22Rv1 (cell line): ENCODE measurements at regions not wholly inside any gene's neighbourhood (a gene's known extent, or its start where the extent isn't known, plus 50 kb on each side); places are given as distances from the start of the nearest gene placed in this dataset.

Experiments used
- H3K27ac ChIP-seq: fragments of 450-650 bp; 2 replicates; pipeline ENCODE4 v1.5.1; 2017
- ZFX ChIP-seq: fragments of 450-650 bp; IDR thresholded peaks from 2 replicates; pipeline ENCODE4 v1.6.1; 2017; ENCODE audit warnings: antibody characterized with exemption, borderline replicate concordance
- TF ChIP-seq, protein P1 (sequence below): fragments of 450-650 bp; IDR thresholded peaks from 2 replicates; pipeline ENCODE4 v1.5.1; 2017; ENCODE audit warnings: mild to moderate bottlenecking

DNA sequence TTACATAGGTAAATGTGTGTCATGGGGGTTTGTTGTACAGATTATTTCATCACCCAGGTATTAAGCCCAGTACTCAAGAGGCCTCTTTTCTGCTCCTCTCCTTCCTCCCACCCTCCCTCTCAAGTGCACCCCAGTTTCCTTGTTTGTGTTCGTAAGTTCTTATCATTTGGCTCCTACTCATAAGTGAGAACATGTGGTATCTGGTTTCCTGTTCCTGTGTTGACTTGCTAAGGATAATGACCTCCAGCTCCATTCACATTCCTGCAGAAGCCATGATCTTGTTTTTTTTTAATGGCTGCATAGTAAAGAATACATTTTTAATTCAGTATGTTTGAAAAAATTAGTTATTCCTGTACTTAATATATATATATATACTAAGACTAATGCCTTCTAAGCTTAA is 107.7 kb downstream of the CLDN17 start:
- TF ChIP-seq, protein P1, sequence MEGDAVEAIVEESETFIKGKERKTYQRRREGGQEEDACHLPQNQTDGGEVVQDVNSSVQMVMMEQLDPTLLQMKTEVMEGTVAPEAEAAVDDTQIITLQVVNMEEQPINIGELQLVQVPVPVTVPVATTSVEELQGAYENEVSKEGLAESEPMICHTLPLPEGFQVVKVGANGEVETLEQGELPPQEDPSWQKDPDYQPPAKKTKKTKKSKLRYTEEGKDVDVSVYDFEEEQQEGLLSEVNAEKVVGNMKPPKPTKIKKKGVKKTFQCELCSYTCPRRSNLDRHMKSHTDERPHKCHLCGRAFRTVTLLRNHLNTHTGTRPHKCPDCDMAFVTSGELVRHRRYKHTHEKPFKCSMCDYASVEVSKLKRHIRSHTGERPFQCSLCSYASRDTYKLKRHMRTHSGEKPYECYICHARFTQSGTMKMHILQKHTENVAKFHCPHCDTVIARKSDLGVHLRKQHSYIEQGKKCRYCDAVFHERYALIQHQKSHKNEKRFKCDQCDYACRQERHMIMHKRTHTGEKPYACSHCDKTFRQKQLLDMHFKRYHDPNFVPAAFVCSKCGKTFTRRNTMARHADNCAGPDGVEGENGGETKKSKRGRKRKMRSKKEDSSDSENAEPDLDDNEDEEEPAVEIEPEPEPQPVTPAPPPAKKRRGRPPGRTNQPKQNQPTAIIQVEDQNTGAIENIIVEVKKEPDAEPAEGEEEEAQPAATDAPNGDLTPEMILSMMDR = no peak
- TF ChIP-seq ZFX = no peak
- no peak overlapping the region for H3K27ac ChIP-seq

DNA sequence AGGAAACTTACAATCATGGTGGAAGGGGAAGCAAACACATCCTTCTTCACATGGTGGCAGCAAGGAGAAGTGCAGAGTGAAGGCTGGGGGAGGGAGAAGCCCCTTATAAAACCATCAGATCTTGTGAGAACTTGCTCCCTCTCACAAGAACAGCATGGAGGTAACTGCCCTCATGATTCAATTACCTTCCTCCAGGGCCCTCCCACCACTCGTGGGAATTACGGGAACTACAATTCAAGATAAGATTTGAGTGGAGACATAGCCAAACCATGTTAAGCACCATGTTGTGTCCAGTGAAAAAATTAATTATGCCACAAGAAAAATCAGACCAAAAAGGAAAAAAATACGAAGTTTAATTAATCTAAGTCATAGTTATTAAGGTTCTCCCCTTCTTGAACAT is 109.5 kb downstream of the CLDN17 start:
- TF ChIP-seq ZFX = no peak
- TF ChIP-seq, protein P1 = no peak

DNA sequence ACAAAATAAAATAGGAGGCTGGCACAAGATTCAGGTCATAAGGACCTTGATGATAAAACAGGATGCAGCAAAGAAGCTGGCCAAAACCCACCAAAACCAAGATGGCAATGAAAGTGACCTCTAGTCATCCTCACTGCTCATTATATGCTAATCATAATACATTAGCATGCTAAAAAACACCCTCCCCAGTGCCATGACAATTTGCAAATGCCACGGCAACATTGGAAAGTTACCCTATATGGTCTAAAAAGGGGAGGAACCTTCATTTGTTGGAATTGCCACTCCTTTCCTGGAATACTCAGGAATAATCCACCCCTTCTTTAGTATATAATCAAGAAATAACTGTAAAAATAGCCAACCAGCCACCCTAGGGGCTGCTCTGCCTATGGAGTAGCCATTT is 108.8 kb upstream of the GRIK1 start:
- no peak overlapping the region for H3K27ac ChIP-seq
- TF ChIP-seq ZFX = no peak
- TF ChIP-seq, protein P1 = no peak

More for the DNA sequence above, 109.5 kb downstream of the CLDN17 start:
- H3K27ac ChIP-seq = no peak overlapping the region

DNA sequence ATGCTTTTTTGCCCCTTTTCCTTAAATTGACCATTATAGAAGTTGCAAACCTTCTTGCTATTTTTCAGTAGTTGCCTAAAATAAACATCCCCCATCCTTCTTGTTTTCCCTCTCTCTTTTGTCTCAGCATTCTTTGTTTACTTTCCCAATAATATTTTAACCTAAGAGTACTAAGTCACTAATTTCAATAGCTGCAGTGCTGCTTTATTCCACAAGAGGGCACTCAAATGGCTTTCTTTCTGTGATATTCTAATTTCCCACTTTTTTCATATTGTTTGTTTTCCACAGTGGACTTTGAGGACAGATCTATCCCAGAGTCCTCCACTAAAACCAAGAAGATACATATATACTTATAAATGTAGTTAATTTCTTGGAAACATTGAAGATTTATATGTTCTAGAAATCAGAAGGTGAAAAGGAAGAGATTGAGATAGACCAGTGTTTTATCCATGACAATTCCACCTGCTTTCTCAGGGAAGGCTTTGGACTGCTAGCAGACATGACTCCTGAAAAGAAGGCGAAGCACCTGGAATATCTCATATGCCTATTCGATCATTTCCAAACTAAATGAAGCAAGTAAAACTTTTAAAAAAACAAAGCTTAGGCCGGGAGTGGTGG is 104.8 kb upstream of the GRIK1 start:
- TF ChIP-seq, protein P1 = peak; percentile 90
- no peak for TF ChIP-seq ZFX
- no peak overlapping the region for H3K27ac ChIP-seq

DNA sequence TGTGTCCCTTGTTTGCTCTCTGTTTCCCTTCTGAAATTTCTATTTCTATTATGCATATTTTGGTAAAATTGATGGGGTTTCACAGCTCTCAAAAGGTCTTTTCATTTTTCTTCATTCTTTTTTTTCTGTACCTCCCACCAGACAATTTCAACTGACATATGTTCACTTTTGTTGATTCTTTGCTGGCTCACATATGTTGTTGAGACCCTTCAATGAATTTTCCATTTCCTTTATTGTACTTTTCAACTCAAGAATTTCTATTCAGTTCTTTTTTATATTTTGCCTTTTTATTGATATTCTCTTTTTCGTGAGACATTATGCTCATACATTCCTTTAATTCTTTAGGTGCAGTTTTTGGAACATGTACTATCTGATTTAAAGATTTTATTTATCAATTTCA is 102.6 kb upstream of the GRIK1 start:
- TF ChIP-seq, protein P1 = no peak
- TF ChIP-seq ZFX = no peak

DNA sequence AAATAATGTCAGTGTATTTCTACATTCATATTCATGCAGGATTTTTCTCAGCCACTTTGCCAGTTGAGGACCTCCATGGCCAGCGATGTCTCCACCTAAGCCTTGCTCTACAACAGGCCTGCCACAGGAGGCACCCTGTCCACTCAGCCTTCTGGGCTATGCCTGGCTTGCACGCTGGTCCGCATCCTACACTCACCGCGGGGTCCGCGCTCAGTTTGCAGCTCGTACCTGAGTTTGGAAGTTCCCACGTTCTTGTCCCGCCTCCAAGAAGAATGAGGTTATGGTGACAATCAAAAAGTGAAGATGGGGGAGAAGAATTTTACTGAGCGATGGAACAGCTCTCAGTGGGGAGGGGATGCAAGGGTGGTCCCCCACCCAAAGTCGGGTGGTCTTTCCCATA is 93.6 kb upstream of the GRIK1 start:
- no peak for TF ChIP-seq ZFX
- TF ChIP-seq, protein P1 = no peak
- no peak overlapping the region for H3K27ac ChIP-seq

More for the DNA sequence above, 102.6 kb upstream of the GRIK1 start:
- no peak overlapping the region for H3K27ac ChIP-seq

DNA sequence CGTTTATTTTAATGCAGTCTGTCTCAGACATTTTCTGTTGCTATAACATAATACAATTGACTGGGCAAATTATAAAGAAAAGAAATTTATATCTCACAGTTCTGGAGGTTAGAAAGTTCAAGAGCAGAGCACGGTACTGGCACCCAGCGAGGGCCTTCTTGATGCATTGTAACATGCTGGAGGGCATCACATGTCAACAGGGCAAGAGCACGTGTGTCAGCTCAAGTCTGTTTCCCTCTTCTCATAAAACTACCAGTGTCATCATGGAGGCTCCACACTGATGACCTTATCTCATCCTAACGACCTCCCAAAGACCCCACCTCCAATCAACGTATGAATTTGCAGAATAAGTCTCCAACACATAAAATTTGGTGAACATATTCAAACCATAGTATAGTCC is 90.6 kb upstream of the GRIK1 start:
- no peak for TF ChIP-seq ZFX
- TF ChIP-seq, protein P1 = no peak
- H3K27ac ChIP-seq = no peak overlapping the region
